ES-I3 (cell line): ENCODE measurements at regions not wholly inside any gene's neighbourhood (a gene's known extent, or its start where the extent isn't known, plus 50 kb on each side); places are given as distances from the start of the nearest gene placed in this dataset.

ENCODE experiments used
- H3K36me3 ChIP-seq: 2 replicates; pipeline ENCODE4 v1.6.1; 2013; ENCODE audit warnings: mild to moderate bottlenecking, low read length, control low read depth, moderate library complexity; ENCODE audit not compliant: insufficient read depth
- H3K4me1 ChIP-seq: 2 replicates; pipeline ENCODE4 v1.6.1; 2013; ENCODE audit warnings: mild to moderate bottlenecking, control low read depth, low read length; ENCODE audit not compliant: insufficient read depth
- H3K9ac ChIP-seq: 2 replicates; pipeline ENCODE4 v1.6.1; 2013; ENCODE audit warnings: low read depth, mild to moderate bottlenecking, low read length, moderate library complexity
- H3K9me3 ChIP-seq: 2 replicates; pipeline ENCODE4 v1.6.1; 2013; ENCODE audit warnings: mild to moderate bottlenecking, low read length, moderate library complexity; ENCODE audit not compliant: control insufficient read depth, insufficient read depth

DNA sequence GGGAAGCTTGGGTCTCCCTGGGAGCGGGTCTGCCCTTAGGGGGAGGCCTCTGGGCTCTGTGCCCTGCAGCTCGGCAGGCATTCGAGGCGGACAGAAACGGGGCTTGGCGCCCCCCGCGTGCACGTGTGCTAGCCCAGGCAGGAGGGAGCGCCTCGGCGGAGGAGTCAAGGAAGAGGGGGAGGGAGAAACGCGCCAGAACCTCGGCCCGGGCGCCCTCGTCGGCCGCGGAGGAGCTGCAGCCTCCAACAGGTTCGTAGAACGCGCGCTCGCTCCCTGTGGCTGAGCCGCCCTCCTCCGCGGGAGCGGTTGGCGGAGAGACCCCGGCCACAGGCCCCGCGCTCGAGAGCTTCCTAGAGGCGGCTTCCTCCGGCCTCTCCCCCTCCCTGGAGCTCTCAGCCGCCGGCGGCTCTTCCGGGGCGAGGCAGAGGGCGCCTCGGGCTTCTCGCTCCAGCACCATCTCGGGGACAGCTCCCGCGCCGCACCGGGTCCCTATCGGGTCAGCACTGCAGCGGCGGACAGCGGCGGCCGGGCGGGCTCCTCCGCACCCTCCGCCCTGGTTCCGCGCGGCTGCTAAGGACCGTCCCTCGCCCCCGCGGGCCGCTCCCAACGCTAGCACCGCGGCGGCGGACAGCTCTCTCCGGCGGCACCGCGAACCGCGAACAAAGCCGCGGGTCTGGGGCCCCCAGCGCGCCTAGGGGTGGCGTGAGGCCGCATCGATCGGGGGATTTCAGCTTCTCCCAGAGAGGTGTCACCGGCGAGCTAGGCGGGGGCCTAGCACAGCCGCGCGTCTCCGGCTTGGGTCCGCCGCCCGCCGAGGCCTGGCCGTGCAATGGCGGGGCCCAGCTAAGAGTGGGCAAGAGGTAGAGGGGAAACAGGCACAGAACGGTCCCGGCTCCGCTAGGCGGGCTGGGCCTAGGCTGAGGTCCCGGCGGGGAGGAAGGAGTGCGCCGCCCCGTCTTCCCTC is 74.6 kb upstream of the CPLX2 start:
- Histone ChIP-seq H3K9me3 (no peaks in the 10 kb centered on the region), H3K4me1 (peaks cover 6% of the 10 kb centered on the region; the same call in 1 of the 2 replicates), H3K36me3 (no peaks in the 10 kb centered on the region), H3K9ac (peak overlapping the region; percentile 38; the same call in 1 of the 2 replicates)

- Histone ChIP-seq H3K36me3 (no peaks in the 10 kb centered on the region), H3K9me3 (no peaks in the 10 kb centered on the region), H3K4me1 (peaks cover 6% of the 10 kb centered on the region; the same call in 1 of the 2 replicates), H3K9ac (peak overlapping the region; percentile 38; the same call in 1 of the 2 replicates)
Observed at GRCh38 chr5:175797521-175798038, 73.8 kb upstream of the CPLX2 start.

GRCh38 chr5:175798626-175799025 is 72.8 kb upstream of the CPLX2 start:
- Histone ChIP-seq H3K9me3 (no peaks in the 10 kb centered on the region), H3K9ac (no peak overlapping the region)

DNA sequence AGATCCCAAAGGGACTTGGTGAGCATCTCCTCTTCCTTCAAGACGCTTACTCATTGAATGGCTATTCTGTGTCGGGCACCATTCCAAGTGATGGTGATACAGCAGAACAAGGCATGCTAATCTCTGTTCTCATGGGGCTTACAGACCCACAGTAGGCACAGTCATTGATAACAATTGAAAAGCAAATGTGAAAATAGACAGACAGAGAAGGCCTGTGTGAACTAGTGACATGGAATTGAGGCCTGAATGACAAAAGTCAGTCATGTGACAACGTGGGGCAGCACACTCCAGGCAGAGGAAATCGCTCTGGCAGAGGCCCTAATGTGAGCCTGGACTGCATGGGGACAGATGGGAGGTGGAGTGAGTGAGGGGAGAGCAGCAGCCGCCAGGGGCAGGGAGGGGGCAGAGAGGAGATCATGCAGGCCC is 70.7 kb upstream of the CPLX2 start:
- H3K36me3 ChIP-seq = no peaks in the 10 kb centered on the region
- H3K9ac ChIP-seq = no peak overlapping the region
- peaks cover 6% of the 10 kb centered on the region; the same call in 1 of the 2 replicates for H3K4me1 ChIP-seq
- no peaks in the 10 kb centered on the region for H3K9me3 ChIP-seq

More at GRCh38 chr5:175798626-175799025, 72.8 kb upstream of the CPLX2 start:
- Histone ChIP-seq H3K36me3 (no peaks in the 10 kb centered on the region), H3K4me1 (peaks cover 6% of the 10 kb centered on the region; the same call in 1 of the 2 replicates)

GRCh38 chr5:175802361-175802760 is 69.0 kb upstream of the CPLX2 start:
- H3K9me3 ChIP-seq = no peaks in the 10 kb centered on the region

GRCh38 chr5:175803254-175803653 is 68.1 kb upstream of the CPLX2 start:
- no peaks in the 10 kb centered on the region for H3K36me3 ChIP-seq
- no peak overlapping the region for H3K9ac ChIP-seq
- H3K9me3 ChIP-seq = no peaks in the 10 kb centered on the region
- H3K4me1 ChIP-seq = 0 out of 2 replicates have a peak, but pooled peaks cover 2% of the 10 kb centered on the region

More at GRCh38 chr5:175802361-175802760, 69.0 kb upstream of the CPLX2 start:
- Histone ChIP-seq H3K4me1 (peaks cover 6% of the 10 kb centered on the region; the same call in 1 of the 2 replicates), H3K9ac (no peak overlapping the region), H3K36me3 (no peaks in the 10 kb centered on the region)

- no peaks in the 10 kb centered on the region for H3K4me1 ChIP-seq
- H3K36me3 ChIP-seq = no peaks in the 10 kb centered on the region
- no peak overlapping the region for H3K9ac ChIP-seq
- no peaks in the 10 kb centered on the region for H3K9me3 ChIP-seq
Observed at GRCh38 chr5:175803736-175804454, 67.5 kb upstream of the CPLX2 start.

DNA sequence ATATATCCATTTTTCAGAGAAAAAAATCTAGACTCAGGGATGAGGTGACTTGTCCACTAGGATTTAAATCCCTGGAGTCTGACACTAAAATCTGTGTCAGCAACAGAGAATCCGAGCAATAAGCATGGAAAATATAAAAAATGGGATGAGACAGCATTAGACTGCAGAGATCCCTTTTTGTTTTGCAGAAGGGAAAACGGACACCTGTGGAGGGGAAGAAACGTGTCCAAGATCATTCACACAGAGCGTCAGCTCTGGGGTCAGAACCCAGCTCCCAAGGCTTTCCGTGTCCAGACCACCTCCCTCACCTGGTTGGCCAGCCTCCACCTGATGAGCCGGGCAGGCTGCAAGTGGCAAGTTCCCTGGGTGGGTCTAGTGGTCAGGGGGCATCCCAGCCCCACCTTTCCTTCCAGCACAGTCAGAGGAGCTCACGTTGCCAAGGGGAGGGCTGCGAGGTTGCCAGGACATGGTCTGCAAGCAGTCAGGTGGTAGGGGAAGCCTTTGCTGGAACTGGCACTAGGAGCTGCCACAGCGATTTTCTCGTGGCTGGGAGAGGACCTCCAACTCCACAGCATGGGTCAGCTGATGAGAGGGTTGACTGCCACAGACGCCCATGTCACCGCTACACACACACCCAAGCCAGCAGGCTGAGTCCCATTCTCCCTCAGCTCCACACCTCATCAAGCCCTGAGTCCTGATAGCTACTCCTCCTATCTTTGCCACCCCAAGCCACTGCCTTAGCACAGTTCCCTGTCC is 65.9 kb upstream of the CPLX2 start:
- Histone ChIP-seq H3K9ac (no peak overlapping the region), H3K9me3 (no peaks in the 10 kb centered on the region), H3K36me3 (no peaks in the 10 kb centered on the region), H3K4me1 (0 out of 2 replicates have a peak, but pooled peaks cover 8% of the 10 kb centered on the region)

- no peaks in the 10 kb centered on the region for H3K9me3 ChIP-seq
- no peaks in the 10 kb centered on the region for H3K36me3 ChIP-seq
- 0 out of 2 replicates have a peak, but pooled peaks cover 9% of the 10 kb centered on the region for H3K4me1 ChIP-seq
- H3K9ac ChIP-seq = no peak overlapping the region
Observed at GRCh38 chr5:175808711-175809110, 62.7 kb upstream of the CPLX2 start.

- Histone ChIP-seq H3K9ac (no peak overlapping the region), H3K4me1 (0 out of 2 replicates have a peak, but pooled peaks cover 9% of the 10 kb centered on the region), H3K9me3 (no peaks in the 10 kb centered on the region), H3K36me3 (no peaks in the 10 kb centered on the region)
Observed at GRCh38 chr5:175809531-175810121, 61.8 kb upstream of the CPLX2 start.

DNA sequence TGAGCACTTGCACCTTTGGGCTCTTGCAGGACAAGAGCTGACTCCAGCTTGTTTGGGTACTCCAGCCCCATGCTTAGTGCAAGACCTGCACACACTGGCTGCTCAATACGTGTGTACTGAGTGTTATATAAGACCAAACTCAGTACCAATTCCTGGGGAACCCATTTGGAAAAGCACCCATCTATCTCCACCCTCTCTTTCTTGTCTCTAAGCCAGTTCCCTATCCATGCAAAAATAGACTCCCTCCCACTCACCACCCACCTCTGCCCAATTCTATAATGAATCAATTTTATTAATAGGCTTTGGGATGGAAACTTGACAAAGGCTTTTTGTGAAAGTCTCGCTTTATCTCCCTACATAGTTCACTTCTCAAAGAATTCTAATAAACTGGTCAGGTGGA is 60.9 kb upstream of the CPLX2 start:
- Histone ChIP-seq H3K36me3 (no peaks in the 10 kb centered on the region), H3K4me1 (0 out of 2 replicates have a peak, but pooled peaks cover 9% of the 10 kb centered on the region), H3K9ac (no peak overlapping the region), H3K9me3 (no peaks in the 10 kb centered on the region)

GRCh38 chr5:175811589-175811988 is 59.8 kb upstream of the CPLX2 start:
- Histone ChIP-seq H3K9me3 (no peaks in the 10 kb centered on the region), H3K4me1 (0 out of 2 replicates have a peak, but pooled peaks cover 9% of the 10 kb centered on the region), H3K9ac (no peak overlapping the region), H3K36me3 (no peaks in the 10 kb centered on the region)

DNA sequence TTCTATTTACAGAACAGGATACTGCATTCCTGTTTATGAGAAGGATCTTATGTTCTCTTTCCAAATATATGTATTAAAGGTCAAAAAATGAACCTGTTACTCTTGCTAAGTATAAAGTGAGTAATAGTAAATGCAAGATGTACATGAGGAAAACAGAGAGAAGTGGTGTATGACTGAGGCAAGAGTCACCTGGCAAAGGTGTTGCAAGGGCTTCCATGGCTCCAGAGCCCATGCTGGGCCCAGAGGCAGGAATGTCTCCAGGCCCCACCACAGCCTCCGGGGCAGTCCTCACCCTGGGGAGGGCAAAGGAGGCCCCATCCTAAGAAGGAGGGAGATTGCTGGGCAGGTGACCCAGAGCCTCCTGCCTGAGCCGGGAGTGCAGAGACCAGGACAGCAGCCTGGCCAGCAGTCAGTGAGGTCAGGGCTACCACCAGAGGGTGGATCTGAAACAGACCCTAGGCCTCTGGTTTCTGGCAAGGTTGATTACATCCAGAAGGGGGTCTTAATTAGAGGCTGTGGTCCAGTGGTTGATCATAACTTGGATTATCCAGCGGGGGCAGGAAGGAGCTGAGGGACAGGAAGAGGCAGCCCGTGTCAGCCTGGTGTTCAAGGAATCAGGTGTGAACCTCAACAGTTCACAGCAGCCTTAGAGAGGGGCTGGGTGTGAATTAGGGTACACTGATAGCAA is 57.3 kb upstream of the CPLX2 start:
- Histone ChIP-seq H3K9ac (no peak overlapping the region), H3K9me3 (no peaks in the 10 kb centered on the region), H3K36me3 (no peaks in the 10 kb centered on the region), H3K4me1 (0 out of 2 replicates have a peak, but pooled peaks cover 9% of the 10 kb centered on the region)
